Esophagus muscularis mucosa (tissue), 4 donors: ENCODE measurements at regions not wholly inside any gene's neighbourhood (a gene's known extent, or its start where the extent isn't known, plus 50 kb on each side); places are given as distances from the start of the nearest gene placed in this dataset.

Source experiments
- DNase-seq: peaks from one replicate; pipeline ENCODE4 v3.0.0-alpha.2; 2017; ENCODE audit errors: extremely low spot score
- H3K27ac ChIP-seq, 4 donors: fragments of 200-600 bp; sonication (generic); replicated peaks in 1 of 4; 1 replicate in 3 of 4; 2 replicates in 1 of 4; pipeline ENCODE4 v1.5.1; 2016 to 2019; ENCODE audit warnings: mild to moderate bottlenecking in 1 of 4
- H3K27me3 ChIP-seq, 4 donors: fragments of 200-600 bp; sonication (generic); one replicate each; pipeline versions ENCODE4 v1.5.1 to v1.6.0; 2016 to 2019
- H3K36me3 ChIP-seq, 4 donors: fragments of 200-600 bp; sonication (generic); one replicate each; pipeline ENCODE4 v1.5.1; 2016 to 2019
- H3K4me1 ChIP-seq, 4 donors: fragments of 200-600 bp; sonication (generic); one replicate each; pipeline ENCODE4 v1.5.1; 2016 to 2019
- H3K4me3 ChIP-seq, 4 donors: fragments of 200-600 bp; sonication (generic); 1 replicate in 2 of 4; 2 replicates in 2 of 4; pipeline ENCODE4 v1.5.1; 2016 to 2019; ENCODE audit warnings: mild to moderate bottlenecking in 4 of 4, moderate library complexity in 1 of 4
- H3K9me3 ChIP-seq, 4 donors: fragments of 200-600 bp; sonication (generic); 1 replicate in 3 of 4; 2 replicates in 1 of 4; pipeline ENCODE4 v1.5.1; 2016 to 2019
- CTCF ChIP-seq, 3 experiments: fragments of 200-600 bp in 2 of 3; fragments of 450-650 bp in 1 of 3; sonication (generic) in 2 of 3; IDR thresholded peaks; one replicate each; pipeline ENCODE4 v1.5.1; 2017 to 2019; ENCODE audit warnings: antibody characterized with exemption in 3 of 3, mild to moderate bottlenecking in 2 of 3, moderate library complexity in 1 of 3
- EP300 ChIP-seq: sonication (generic); formaldehyde crosslinking; IDR thresholded peaks from one replicate; pipeline ENCODE4 v1.6.1; 2017; ENCODE audit warnings: antibody characterized with exemption
- POLR2A ChIP-seq: fragments of 450-650 bp; IDR thresholded peaks from one replicate; pipeline ENCODE4 v1.6.1; 2017; ENCODE audit warnings: antibody characterized with exemption, moderate library complexity, mild to moderate bottlenecking, low read depth
- POLR2AphosphoS5 ChIP-seq, 2 donors: sonication (generic); formaldehyde crosslinking; IDR thresholded peaks; one replicate each; pipeline ENCODE4 v1.6.1; 2017; ENCODE audit warnings: antibody characterized with exemption in 2 of 2
- WGBS: methylation state at CpG from one replicate; pipeline ENCODE4 v1.1.5; 2018; 5-methylcytosine and 5-hydroxymethylcytosine counted together
- intact Hi-C: fragments of 100-400 bp; cut with DNase I; formaldehyde crosslinking; loops from one replicate; pipeline ENCODE4 v1.15.1; 2023

- no peaks in the 10 kb centered on the region for H3K4me1 ChIP-seq
- TF ChIP-seq CTCF (IDR thresholded peaks at IDR 0.05) (no peak), POLR2A (no peak), POLR2AphosphoS5 (IDR thresholded peaks at IDR 0.05) (no peak), EP300 (no peak)
- H3K9me3 ChIP-seq = no peaks in the 10 kb centered on the region
- no peaks in the 10 kb centered on the region for H3K27me3 ChIP-seq
- no peaks in the 10 kb centered on the region for H3K36me3 ChIP-seq
- intact Hi-C loops = no loop called here
- WGBS = 47% methylated on average over 1 of the region's 1 CpG
- H3K27ac ChIP-seq = no peak overlapping the region
- no peak for DNase-seq
- no peak overlapping the region for H3K4me3 ChIP-seq
These were observed 1015.5 kb downstream of the PLOD2 start for GRCh38 chr3:145145461-145145860.

DNA sequence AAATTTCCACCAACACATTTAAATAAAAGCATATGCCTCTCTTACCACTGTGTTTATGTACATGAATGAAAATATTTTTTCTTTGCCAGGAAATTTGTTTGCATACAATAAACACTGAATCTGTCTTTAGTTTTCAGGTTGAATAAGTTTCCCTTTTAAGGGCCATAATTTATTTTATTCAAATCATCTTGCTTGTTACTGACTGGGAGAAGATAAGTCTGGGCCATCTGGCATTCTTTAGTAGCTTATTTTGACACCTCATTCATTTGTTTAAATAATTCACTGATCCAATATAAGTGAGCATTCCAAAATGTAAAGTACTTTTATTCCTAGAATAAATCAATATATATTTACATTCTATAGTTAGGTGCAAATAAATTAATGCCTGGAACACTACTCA is 1001.3 kb downstream of the PLOD2 start:
- peaks cover 0 to 11% (median 11%) of the 10 kb centered on the region in 4 donors for H3K4me1 ChIP-seq
- no peak for DNase-seq
- no peaks in the 10 kb centered on the region for H3K27me3 ChIP-seq
- TF ChIP-seq CTCF (IDR thresholded peaks at IDR 0.05) (no peak), EP300 (no peak), POLR2AphosphoS5 (IDR thresholded peaks at IDR 0.05) (no peak)
- intact Hi-C loops = no loop called here
- H3K27ac ChIP-seq = no peak overlapping the region
- no peaks in the 10 kb centered on the region for H3K36me3 ChIP-seq
- H3K4me3 ChIP-seq = no peak overlapping the region
- H3K9me3 ChIP-seq = no peaks in the 10 kb centered on the region

DNA sequence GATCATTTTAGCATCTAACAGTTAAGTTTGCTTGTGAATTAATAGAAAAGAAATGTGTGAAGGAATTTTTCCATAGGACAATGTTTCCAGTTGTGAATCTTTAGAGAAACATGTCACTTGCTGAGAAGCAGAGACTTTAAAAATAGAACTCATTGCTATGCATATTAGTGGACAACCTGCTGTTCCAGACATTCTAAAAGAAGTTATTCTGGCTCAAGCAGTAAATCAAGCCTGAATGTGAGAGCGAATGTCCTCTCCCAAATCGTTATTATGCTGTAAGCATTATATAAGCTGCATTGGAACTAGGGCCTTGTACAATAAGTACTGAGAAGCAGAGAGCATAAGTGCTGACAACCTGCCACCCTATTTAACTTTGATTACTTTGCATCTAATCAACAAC is 990.9 kb downstream of the PLOD2 start:
- Histone ChIP-seq H3K4me1 (peaks cover 0 to 8% (median 3%) of the 10 kb centered on the region in 4 donors), H3K27me3 (no peaks in the 10 kb centered on the region), H3K4me3 (no peak overlapping the region), H3K27ac (no peak overlapping the region), H3K36me3 (no peaks in the 10 kb centered on the region), H3K9me3 (no peaks in the 10 kb centered on the region)
- no peak for DNase-seq
- TF ChIP-seq CTCF (IDR thresholded peaks at IDR 0.05) = no peak
- TF ChIP-seq EP300 = no peak
- no peak for TF ChIP-seq POLR2A
- no peak for TF ChIP-seq POLR2AphosphoS5 (IDR thresholded peaks at IDR 0.05)
- 27% methylated on average over 2 of the region's 2 CpGs for WGBS
- intact Hi-C loops = no loop called here

- TF ChIP-seq EP300 (no peak), POLR2A (no peak), POLR2AphosphoS5 (IDR thresholded peaks at IDR 0.05) (no peak), CTCF (IDR thresholded peaks at IDR 0.05) (no peak)
- Histone ChIP-seq H3K9me3 (no peaks in the 10 kb centered on the region), H3K4me1 (no peaks in the 10 kb centered on the region), H3K27me3 (no peaks in the 10 kb centered on the region), H3K36me3 (no peaks in the 10 kb centered on the region), H3K27ac (no peak overlapping the region), H3K4me3 (no peak overlapping the region)
- intact Hi-C loops = no loop called here
- DNase-seq = no peak
- WGBS = 60% methylated on average over 3 of the region's 3 CpGs
These were observed 985.4 kb downstream of the PLOD2 start for GRCh38 chr3:145175626-145176025.

GRCh38 chr3:145176907-145177306 is 984.1 kb downstream of the PLOD2 start:
- Histone ChIP-seq H3K36me3 (no peaks in the 10 kb centered on the region), H3K4me1 (peaks cover 0 to 12% (median 4%) of the 10 kb centered on the region in 4 donors), H3K9me3 (no peaks in the 10 kb centered on the region), H3K4me3 (no peak overlapping the region), H3K27ac (no peak overlapping the region), H3K27me3 (no peaks in the 10 kb centered on the region)
- TF ChIP-seq POLR2A = no peak
- no peak for TF ChIP-seq EP300
- TF ChIP-seq POLR2AphosphoS5 (IDR thresholded peaks at IDR 0.05) = no peak
- TF ChIP-seq CTCF (IDR thresholded peaks at IDR 0.05) = no peak
- WGBS = 89% methylated on average over 2 of the region's 2 CpGs
- intact Hi-C loops = no loop called here
- DNase-seq = no peak
